Endothelial cell of umbilical vein (primary cell): ENCODE measurements at regions not wholly inside any gene's neighbourhood (a gene's known extent, or its start where the extent isn't known, plus 50 kb on each side); places are given as distances from the start of the nearest gene placed in this dataset.

Experiments
- BruUV-seq: library from RNA; stranded (reverse); fragments of 400-500 nt; replicated peaks from 2 replicates; lab custom pipeline; 2021; lab: Mats Ljungman, UMichigan
- CTCF ChIA-PET: fragments of 300-600, 350-600 bp; sonication (Branson Sonifier 250); formaldehyde crosslinking; loops from one replicate; lab custom pipeline; 2021; ENCODE audit warnings: antibody characterized with exemption, inconsistent platforms; lab: Charles Lee
- POLR2A ChIA-PET: fragments of 300-600, 350-600 bp; sonication (Branson Sonifier 250); formaldehyde crosslinking; loops from one replicate; lab custom pipeline; 2021; ENCODE audit warnings: antibody characterized with exemption, inconsistent platforms; lab: Charles Lee
- DNase-seq: peaks from one replicate; pipeline ENCODE4 v3.0.0-alpha.2; 2011; ENCODE audit warnings: low read depth, low spot score
- FAIRE-seq: peaks from 2 replicates; lab custom pipeline; 2011; peaks lifted over from hg19 to GRCh38; lab: Jason Lieb, UNC
- H2AFZ ChIP-seq: 2 replicates; pipeline ENCODE4 v1.6.0; 2012; ENCODE audit warnings: low read depth, low read length, control low read depth, inconsistent platforms
- H3K27ac ChIP-seq: 2 replicates; pipeline ENCODE4 v1.5.1; 2011; ENCODE audit warnings: low read depth, mild to moderate bottlenecking, control low read depth, low read length, moderate library complexity; ENCODE audit not compliant: insufficient read depth
- H3K27me3 ChIP-seq, 2 experiments: 2 replicates each; pipeline versions ENCODE4 v1.6.0 to v1.6.1; 2011; ENCODE audit warnings: low read length in 2 of 2, mixed read lengths in 1 of 2; ENCODE audit not compliant: control insufficient read depth in 2 of 2, insufficient read depth in 2 of 2
- H3K36me3 ChIP-seq, 2 experiments: 2 replicates in 1 of 2; 3 replicates in 1 of 2; pipeline ENCODE4 v1.5.1; 2011; ENCODE audit warnings: low read length in 2 of 2, mild to moderate bottlenecking in 1 of 2, moderate library complexity in 1 of 2; ENCODE audit not compliant: control insufficient read depth in 2 of 2, insufficient read depth in 2 of 2; ENCODE audit errors: extremely low read depth in 1 of 2
- H3K4me1 ChIP-seq: 3 replicates; pipeline ENCODE4 v1.5.1; 2011; ENCODE audit warnings: mild to moderate bottlenecking, low read length; ENCODE audit not compliant: control insufficient read depth, insufficient read depth; ENCODE audit errors: extremely low read depth
- H3K4me2 ChIP-seq: 2 replicates; pipeline ENCODE4 v1.6.1; 2011; ENCODE audit warnings: low read length, control low read depth, mixed read lengths; ENCODE audit not compliant: insufficient read depth
- H3K4me3 ChIP-seq, 3 experiments: fragments of 200-600 bp in 1 of 3; sonication (generic), shearing (Covaris generic) in 1 of 3; replicated peaks in 1 of 3; 2 replicates each; pipeline ENCODE4 v1.5.1; 2011 to 2016; ENCODE audit warnings: control low read depth in 3 of 3, low read length in 3 of 3, mild to moderate bottlenecking in 2 of 3, inconsistent platforms in 1 of 3, low read depth in 1 of 3, moderate library complexity in 1 of 3; ENCODE audit not compliant: insufficient read depth in 1 of 3
- H3K79me2 ChIP-seq: 2 replicates; pipeline ENCODE4 v1.6.0; 2012; ENCODE audit warnings: low read length, inconsistent platforms; ENCODE audit not compliant: control insufficient read depth, insufficient read depth
- H3K9ac ChIP-seq: replicated peaks from 2 replicates; pipeline ENCODE3; 2011; ENCODE audit warnings: low read length, control low read depth; ENCODE audit not compliant: insufficient read depth; ENCODE audit errors: extremely low read depth
- H3K9me1 ChIP-seq: replicated peaks from 3 replicates; pipeline ENCODE4 v1.6.0; 2011; ENCODE audit warnings: mild to moderate bottlenecking, low read length; ENCODE audit not compliant: control insufficient read depth, insufficient read depth; ENCODE audit errors: extremely low read depth
- H3K9me3 ChIP-seq: replicated peaks from 2 replicates; pipeline ENCODE4 v1.5.1; 2012; ENCODE audit warnings: low read length, inconsistent platforms; ENCODE audit not compliant: control insufficient read depth, insufficient read depth
- H4K20me1 ChIP-seq: replicated peaks from 2 replicates; pipeline ENCODE3; 2011; ENCODE audit warnings: mild to moderate bottlenecking, low read length; ENCODE audit not compliant: control insufficient read depth, insufficient read depth; ENCODE audit errors: extremely low read depth
- EZH2 ChIP-seq: IDR thresholded peaks from 2 replicates; pipeline ENCODE4 v1.6.1; 2012; ENCODE audit warnings: borderline replicate concordance, low read depth, mild to moderate bottlenecking, moderate library complexity, low read length, inconsistent platforms; ENCODE audit not compliant: severe bottlenecking
- GATA2 ChIP-seq: IDR thresholded peaks from 2 replicates; pipeline ENCODE4 v1.7.0; 2011; ENCODE audit warnings: low read depth, mild to moderate bottlenecking, moderate library complexity, mixed read lengths, low read length; ENCODE audit not compliant: insufficient read length, insufficient read depth
- POLR2A ChIP-seq: IDR thresholded peaks from 2 replicates; pipeline ENCODE4 v1.6.1; 2012; ENCODE audit warnings: low read depth, mild to moderate bottlenecking, control low read depth, low read length
- dilution Hi-C: fragments of 300-500 bp; cut with MboI; formaldehyde crosslinking; loops from one replicate; pipeline ENCODE4 v1.15.0; 2019; ENCODE audit warnings: low sequenced_read_pairs; ENCODE audit not compliant: extremely low pct_ligation_motif_present
- intact Hi-C: fragments of 100-400 bp; cut with micrococcal nuclease; formaldehyde crosslinking; loops from one replicate; pipeline ENCODE4 v1.10.0; 2022
- TF ChIP-seq, protein P1 (sequence below), 2 donors: IDR thresholded peaks; 1 replicate in 1 of 2; 2 replicates in 1 of 2; pipeline ENCODE4 v1.5.1; 2011; ENCODE audit warnings: low read length in 2 of 2, mild to moderate bottlenecking in 2 of 2, moderate library complexity in 2 of 2, control low read depth in 1 of 2, inconsistent platforms in 1 of 2, low read depth in 1 of 2; ENCODE audit not compliant: insufficient read depth in 1 of 2; ENCODE audit errors: extremely low read depth in 1 of 2

DNA sequence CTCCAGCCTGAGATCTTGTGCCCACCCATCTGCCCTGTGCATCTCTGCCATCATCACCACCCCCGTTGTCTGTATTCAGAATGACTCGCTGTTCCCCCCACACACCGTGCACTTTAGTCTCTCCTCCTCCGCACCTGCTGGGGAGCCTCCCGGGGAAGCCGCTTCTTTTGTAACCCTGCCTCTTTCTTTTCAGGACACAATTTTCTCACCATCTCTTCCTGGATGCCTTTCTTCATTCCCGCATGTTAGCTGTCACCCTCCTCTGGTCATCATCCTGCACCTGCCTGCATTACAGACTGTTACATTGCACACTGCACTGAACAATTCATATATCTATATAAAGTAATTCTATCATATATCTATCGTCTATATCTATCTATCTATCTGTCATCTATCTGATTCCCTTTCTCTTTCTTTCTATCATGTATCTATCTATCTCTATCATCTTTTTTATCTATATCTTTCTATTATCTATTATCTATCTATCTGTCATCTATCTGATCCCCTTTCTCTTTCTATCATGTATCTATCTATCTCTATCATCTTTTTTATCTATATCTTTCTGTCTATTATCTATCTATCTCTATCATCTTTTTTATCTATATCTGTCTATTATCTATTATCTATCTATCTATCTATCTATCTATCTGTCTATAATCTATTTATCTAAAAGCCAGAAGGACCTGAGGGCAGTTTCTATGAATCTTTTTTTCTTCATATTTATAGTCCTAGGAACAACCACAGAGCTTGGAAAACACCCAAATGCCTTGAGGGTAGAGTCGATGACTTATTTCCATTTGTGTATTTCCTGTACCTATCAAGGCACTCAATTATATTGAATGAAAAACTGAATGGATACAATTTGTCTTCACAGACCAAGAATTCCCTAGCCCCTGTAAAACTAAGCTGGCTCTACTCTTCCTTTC is 642.5 kb downstream of the ACTR3B start:
- CTCF ChIA-PET = no interaction called here
- POLR2A ChIA-PET = no interaction called here
- peaks cover 7% of the 10 kb centered on the region for H3K9me3 ChIP-seq
- intact Hi-C loops (no loop called here), dilution Hi-C loops (no loop called here)
- H3K4me2 ChIP-seq = no peak overlapping the region
- no peaks in the 10 kb centered on the region for H3K36me3 ChIP-seq
- FAIRE-seq (no peak), DNase-seq (no peak)
- TF ChIP-seq, protein P1, sequence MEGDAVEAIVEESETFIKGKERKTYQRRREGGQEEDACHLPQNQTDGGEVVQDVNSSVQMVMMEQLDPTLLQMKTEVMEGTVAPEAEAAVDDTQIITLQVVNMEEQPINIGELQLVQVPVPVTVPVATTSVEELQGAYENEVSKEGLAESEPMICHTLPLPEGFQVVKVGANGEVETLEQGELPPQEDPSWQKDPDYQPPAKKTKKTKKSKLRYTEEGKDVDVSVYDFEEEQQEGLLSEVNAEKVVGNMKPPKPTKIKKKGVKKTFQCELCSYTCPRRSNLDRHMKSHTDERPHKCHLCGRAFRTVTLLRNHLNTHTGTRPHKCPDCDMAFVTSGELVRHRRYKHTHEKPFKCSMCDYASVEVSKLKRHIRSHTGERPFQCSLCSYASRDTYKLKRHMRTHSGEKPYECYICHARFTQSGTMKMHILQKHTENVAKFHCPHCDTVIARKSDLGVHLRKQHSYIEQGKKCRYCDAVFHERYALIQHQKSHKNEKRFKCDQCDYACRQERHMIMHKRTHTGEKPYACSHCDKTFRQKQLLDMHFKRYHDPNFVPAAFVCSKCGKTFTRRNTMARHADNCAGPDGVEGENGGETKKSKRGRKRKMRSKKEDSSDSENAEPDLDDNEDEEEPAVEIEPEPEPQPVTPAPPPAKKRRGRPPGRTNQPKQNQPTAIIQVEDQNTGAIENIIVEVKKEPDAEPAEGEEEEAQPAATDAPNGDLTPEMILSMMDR (IDR thresholded peaks at IDR 0.05; ENCODE audit: extremely low read depth in 1 of 2, insufficient read depth in 1 of 2, low read depth in 1 of 2, low read length in 2 of 2) = no peak
- TF ChIP-seq EZH2 (no peak), GATA2 (no peak), POLR2A (no peak)
- H4K20me1 ChIP-seq = no peaks in the 10 kb centered on the region
- H3K4me3 ChIP-seq = no peak overlapping the region
- no peaks in the 10 kb centered on the region for H3K9me1 ChIP-seq
- no peak overlapping the region for H3K27ac ChIP-seq
- H3K4me1 ChIP-seq = no peaks in the 10 kb centered on the region
- no peaks in the 10 kb centered on the region for H3K79me2 ChIP-seq
- no peaks in the 10 kb centered on the region for H3K27me3 ChIP-seq
- no peak overlapping the region for H3K9ac ChIP-seq
- H2AFZ ChIP-seq = no peak overlapping the region
- BruUV-seq = no TSS peak
